Stimulated activated CD4-positive, alpha-beta T cell treated with anti-CD3 and anti-CD28 coated beads, Interleukin-15, amount 100 ng/mL, for 24 hours (primary cell): ENCODE measurements at regions not wholly inside any gene's neighbourhood (a gene's known extent, or its start where the extent isn't known, plus 50 kb on each side); places are given as distances from the start of the nearest gene placed in this dataset.
"Not testable (repeated sequence)": the region's sequence is repeated elsewhere in the genome, so short reads cannot be mapped to it uniquely, and the experiment has no call there.

ENCODE experiments used
- DNase-seq: peaks from one replicate; pipeline ENCODE4 v3.0.0-alpha.2; 2020

DNA sequence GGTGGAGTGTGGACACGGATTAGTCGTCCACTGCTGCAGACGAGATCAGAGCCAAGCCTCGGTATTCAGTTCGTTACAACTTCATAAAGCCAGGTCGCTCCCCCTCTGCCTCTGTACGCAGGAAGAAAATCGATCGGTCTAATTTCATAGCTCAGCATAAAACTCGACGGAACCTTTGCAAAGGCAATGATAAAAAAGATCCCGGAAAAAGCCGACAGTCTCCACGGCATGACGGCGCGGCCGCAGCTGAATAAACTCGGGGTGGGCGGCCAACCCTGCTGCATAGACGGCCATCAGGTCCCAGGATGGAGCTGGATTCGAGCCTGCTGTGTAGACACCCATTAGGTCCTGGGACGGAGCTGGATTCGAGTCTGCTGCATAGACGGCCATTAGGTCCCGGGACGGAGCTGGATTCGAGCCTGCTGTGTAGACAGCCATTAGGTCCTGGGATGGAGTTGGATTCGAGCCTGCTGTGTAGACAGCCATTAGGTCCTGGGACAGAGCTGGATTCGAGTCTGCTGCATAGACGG, 113.8 kb upstream of the PPP2R3B start:
- no peak for DNase-seq

DNA sequence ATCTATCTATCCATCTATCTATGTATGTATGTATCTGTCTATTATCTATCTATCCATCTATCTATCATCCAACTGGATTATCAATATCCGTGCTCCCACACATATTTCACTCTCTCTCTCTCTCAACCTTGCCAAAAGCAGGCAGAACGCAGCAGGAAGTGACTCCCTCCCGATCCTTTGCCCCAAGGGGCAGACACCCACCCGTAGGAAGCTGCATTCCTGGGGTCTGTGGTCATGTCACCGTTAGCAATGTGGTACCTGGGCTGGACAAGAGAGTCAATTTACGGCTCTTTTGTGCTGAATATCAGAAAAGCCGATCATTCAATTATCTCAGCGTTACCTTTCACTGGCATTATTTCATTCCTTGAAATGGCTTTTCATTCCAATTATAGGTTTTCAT, 119.6 kb upstream of the PPP2R3B start:
- no peak for DNase-seq

DNA sequence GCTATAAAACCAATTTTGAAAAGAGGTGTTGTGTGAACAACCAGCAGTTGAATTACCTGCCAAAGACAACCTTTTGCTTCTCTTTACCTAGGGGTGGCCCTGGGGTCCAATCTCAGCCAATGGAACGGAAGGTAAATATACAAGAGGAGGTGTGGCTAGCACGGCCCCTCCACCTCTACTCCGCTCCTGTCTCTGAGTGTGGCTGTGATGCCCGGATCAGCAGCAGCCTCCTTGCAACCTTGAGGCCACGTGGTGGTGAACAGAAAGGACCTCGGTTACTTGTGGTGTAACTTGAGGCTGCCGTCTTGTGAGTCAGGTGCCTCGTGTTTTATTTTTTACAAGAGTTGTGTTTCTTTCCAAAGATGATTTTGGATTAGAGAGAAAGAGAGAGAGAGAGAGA, 121.5 kb upstream of the PPP2R3B start:
- no peak for DNase-seq

DNA sequence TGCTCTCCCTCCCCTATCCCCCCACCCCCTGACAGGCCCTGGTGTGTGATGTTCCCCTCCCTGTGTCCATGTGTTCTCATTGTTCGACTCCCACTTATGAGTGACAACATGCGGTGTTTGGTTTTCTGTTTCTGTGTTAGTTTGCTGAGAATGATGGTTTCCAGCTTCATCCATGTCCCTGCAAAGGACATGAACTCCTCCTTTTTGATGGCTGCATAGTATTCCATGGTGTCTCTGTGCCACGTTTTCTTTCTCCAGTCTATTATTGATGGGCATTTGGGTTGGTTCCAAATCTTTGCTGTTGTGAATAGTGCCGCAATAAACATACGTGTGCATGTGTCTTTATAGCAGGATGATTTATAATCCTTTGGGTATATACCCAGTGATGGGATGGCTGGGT, 121.8 kb upstream of the SHOX start:
- DNase-seq: not testable (repeated sequence)

DNA sequence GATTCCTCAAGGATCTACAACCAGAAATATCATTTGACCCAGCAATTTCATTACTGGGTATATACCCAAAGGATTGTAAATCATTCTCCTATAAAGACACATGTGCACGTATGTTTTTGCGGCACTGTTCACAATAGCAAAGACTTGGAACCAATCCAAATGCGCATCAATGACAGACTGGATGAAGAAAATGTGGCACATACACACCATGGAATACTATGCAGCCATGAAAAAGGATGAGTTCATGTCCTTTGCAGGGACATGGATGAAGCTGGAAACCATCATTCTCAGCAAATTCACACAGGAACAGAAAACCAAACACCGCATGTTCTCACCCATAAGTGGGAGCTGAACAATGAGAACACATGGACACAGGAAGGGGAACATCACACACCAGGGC, 119.5 kb upstream of the SHOX start:
- not testable (repeated sequence) for DNase-seq

DNA sequence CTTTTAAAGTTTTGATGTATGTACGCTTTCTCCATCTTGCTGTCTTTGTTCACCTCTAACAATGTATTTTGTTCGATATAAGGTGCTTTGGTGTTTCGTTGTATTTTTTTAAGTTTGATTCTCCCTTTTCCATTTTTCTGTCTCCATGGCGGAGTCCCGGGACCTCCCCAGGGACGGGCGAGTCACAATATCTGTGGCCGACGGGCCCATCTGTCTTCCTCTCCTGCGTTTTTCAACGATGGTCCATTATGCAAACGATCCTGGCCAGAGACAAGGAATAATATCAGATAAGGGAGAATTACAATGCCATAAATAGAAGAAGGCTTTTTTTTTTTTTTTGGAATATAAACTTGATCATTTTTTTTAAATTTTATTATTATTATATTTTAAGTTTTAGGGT, 112.3 kb upstream of the SHOX start:
- no peak for DNase-seq

DNA sequence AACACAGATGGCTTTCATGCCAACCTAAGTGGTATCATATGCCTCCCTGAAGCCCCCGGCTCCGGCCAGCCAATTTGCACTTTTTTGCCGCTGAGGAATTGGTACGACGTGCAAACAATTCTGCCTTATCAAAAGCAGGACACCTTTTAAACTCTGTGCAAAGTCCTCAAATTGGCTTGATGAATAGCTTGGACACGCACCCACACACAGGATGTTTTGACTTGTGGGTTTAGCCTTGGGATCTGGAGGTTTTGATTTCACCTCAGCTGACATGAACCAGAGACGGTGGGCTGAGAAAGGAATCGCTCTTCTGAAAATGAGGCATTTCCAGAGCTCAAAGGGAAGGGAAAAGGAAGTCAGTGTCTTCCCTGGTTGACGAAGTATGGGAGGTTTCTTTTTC, 110.8 kb upstream of the SHOX start:
- DNase-seq: no peak

DNA sequence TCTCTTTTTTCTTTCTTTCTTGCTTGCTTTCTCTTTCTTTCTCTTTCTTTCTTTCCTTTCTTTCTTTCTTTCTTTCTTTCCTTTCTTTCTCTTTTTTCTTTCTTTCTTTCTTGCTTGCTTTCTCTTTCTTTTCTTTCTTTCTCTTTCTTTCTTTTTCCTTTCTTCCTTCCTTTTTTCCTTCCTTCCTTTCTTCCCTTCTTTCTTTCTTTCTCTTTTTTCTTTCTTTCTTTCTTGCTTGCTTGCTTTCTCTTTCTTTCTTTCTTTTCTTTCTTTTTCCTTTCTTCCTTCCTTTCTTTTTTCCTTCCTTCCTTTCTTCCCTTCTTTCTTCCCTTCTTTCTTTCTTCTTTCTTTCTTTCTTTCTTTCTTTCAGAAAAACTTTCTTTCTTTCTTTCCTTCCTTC, 108.1 kb upstream of the SHOX start:
- DNase-seq: no peak

DNA sequence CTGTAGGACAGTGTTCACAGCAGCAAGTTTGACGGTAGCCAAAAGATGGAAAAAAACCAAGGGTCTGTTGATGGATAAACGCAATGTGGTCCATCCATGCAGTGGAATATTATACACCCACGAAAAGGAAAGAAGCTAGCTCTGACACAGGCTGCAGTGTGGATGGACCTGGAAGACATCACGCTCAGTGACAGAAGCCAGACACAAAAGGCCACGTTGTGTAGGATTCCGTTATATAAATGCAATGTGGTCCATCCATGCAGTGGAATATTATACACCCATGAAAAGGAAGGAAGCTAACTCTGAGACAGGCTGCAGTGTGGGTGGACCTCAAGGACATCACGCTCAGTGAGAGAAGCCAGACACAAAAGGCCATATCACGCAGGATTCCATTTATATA, 105.5 kb upstream of the SHOX start:
- no peak for DNase-seq

DNA sequence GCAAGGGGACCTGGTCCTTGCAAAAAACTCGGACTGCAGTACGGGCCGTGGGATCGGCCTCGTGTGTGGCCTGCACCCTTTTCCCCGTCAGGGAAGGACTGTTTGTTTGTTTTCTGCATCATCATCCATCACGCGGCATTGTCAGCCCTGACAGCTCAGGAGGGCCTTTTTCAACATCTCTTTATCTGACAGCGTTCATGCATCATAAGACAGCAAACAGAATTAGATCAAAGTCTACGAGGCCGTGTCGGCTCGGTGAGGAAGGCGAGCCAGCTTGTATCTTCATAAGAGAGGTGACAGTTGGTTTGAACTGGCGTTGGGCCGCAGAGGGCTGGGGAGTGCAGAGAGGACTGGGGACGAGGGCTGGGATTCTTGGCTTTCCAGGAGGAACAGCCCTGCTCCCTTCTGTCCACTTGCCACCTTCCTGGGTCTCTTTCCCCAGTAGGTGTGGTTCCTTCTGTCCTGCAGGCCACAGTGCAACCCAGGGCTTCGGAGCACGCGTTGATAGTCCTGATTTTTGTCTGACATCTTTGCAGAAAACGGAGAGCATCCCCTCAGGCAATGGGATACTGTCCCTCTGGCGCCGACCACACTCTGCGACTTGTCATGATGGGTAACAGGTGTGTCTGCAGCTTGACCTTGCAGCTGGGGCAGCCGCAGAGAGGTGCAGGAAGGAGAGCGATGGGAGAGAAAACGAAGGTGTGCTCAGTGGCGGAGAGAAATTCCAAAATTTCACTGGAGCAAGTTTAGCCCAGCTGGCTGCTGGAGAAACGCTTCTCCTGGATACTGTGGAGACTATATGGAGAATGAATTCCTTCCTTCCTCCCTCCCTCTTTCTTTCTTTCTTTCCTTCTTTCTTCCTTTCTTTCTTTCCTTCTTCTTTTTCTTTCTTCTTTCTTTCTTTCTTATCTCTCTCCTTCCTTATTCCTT, 104.0 kb upstream of the SHOX start:
- no peak for DNase-seq

DNA sequence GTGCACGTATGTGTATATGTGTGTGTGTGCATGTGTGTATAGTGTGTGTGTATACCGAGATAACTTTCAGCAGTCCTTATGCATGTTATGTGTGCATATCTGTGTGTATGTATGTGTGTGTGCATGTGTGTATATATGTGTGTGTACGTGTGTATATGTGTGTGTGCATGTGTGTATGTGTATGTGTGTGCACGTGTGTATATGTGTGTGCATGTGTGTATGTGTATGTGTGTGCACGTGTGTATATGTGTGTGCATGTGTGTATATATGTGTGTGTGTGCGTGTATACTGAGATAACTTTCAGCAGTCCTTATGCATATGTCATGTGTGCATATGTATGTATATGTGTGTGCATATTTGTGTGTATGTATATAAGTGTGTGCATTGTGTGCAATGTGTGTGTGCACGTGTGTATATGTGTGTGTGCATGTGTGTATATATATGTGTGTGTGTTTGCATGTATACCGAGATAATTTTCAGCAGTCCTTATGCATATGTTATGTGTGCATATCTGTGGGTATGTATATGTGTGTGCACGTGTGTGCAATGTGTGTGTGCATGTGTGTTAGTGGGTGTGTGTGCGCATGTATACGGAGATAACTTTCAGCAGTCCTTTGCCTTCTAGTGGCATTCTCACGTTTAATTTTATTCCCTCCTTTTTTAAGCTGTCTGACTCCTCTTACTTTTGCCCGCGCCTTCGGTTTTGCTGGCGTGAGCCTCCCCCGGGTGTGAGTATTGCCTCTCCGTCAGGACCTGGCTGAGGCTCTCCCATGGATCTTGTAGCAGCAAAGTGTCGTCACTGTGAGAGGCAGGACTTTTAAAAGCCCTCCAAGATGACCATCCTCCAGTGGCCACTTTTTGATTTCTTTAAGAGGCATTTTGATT, 99.6 kb upstream of the SHOX start:
- DNase-seq: no peak

DNA sequence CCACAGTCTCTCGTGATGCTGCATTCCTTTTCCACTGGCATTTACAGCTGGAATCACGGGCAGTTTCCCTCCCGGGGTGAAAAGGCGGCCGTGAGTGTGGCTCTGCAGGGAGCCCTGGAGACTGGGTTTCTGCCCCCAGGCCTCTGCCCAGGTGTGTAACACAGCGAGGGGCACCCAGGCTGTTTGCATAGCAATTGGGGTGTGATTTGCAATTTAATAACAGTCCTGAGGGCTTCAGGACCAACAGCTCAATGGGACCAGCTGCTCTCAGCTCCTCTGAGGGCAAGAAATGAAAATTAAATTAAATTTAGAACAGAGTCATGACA, 99.0 kb upstream of the SHOX start:
- no peak for DNase-seq

DNA sequence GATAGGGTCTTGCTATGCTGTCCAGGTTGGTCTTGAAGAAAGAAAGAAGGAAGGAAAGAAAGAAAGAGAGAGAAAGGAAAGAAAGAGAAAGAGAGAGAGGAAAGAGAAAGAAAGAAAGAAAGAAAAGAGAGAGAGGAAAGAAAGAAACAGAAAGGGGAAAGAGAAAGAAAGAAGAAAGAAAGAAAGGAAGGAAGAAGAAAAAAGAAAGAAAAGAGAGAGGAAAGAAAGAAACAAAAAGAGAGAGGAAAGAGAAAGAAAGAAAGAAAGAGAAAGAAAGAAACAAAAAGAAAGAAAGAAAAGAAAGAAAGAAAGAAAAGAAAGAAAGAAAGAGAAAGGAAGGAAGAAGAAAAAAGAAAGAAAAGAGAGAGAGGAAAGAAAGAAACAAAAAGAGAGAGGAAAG, 95.8 kb upstream of the SHOX start:
- no peak for DNase-seq

DNA sequence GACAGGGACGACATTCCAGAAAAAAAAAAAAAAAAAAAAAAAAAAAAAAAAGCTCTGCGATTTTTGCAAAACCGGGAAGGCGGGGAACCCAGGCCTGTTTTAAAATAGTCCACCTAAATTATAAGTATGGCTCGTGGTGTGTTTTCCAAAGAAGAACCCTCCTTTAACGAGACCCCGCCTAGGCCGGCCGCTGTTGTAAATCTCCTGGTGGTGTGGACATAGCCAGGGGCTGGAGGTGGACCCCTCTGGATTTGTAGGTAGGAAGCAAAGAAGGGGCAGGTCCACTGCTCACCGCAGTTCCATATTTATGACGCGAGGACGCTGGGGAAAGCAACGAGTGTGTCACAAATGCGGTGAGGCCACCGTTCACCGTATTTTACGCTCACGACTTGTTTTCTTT, 94.0 kb upstream of the SHOX start:
- DNase-seq: no peak

DNA sequence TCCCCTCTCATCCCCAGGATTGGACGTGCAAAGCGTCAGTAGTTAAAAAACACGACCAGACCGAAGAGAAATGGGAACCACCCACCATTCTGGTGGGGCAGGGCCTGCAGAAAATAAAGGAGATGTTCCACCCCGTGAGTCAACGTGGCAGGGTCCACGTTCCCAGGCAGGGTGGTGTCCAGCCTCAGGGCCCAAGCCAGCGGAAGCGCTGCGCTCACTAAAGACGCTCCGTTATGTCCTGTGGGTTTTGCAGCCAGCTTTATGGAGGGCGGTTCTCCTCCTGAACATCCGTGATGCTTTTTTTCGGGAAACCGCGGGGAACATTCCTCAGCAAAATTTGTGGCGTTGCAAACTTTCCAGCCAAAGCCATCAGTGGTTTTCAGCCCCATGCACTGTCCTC, 93.4 kb upstream of the SHOX start:
- no peak for DNase-seq

DNA sequence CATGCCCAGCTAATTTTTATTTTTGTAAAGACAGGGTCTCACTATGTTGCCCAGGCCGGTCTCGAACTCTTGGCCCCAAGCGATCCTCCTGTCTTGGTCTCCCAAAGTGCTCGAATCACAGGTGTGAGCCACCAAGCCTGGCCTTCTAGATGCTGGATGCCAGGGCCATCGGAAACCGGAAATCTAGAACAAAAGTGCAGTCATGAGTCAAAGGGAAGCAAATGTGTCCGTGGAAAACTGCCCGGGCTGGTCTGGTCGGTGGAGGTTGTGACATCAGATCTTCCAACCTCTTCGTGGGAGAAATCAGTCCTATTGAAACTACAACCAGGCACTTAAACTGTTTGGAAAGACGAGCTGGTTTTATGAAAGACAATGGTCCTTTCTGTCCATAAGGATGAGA, 92.3 kb upstream of the SHOX start:
- DNase-seq: no peak

DNA sequence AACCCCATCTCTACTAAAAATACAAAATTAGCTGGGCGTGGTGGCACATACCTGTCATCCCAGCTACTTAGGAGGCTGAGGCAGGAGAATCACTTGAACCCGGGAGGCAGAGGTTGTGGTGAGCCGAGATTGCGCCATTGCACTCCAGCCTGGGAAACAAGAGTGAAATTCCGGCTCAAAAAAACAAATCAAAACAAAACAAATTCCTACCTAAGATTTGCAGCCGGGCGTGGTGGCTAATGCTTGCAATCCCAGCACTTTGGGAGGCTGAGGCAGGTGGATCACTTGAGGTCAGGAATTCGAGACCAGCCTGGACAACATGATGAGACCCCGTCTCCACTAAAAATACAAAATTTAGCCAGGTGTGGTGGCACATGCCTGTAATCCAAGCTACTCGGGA, 89.6 kb upstream of the SHOX start:
- not testable (repeated sequence) for DNase-seq

DNA sequence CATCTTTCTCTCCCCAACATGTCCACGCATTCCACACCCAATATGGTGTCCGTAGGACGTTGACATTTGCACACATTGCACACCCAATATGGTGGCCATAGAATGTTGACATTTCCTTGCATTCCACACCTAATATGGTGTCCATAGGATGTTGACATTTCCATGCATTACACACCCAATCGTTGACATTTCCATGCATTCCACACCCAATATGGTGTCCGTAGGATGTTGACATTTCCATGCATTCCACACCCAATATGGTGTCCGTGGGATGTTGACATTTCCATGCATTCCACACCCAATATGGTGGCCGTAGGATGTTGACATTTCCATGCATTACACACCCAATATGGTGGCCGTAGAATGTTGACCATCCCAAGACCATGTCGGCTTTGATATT, 88.4 kb upstream of the SHOX start:
- no peak for DNase-seq

DNA sequence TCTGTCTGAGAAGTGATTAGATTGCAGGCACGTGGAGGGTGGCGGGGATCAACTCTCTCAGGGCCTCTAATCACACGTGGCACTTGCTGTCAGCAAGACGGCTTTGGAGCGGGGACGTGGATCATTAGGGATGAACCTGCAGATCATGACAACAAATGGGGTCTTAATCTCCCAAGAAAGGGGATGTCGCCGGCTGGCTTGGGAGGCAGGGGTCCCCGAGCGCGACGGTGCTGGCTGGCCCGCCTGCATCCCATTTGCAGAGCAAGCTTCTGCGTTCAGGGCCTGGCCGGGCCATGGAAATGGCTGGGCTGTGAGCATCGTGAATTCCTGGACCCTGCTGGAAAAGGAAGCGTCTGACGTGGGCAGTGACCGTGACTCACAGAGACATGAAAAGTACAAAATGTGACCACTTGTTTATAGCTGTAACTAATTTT, 85.1 kb upstream of the SHOX start:
- DNase-seq: no peak

DNA sequence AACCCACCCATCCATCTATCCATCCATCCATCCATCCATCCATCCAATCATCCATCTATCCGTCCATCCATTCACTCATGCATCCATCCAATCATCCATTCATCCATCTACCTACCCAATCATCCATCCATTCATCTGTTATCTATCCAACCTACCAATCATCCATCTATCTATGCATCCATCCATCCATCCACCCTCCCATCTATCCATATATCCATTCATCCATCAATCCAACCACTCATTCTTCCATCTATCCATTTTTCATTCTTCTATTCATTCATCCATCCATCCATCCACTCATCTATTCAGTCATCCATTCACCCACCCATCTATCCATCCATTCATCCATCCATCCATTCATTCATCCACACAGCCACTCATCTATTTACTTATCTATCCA, 80.1 kb upstream of the SHOX start:
- no peak for DNase-seq

DNA sequence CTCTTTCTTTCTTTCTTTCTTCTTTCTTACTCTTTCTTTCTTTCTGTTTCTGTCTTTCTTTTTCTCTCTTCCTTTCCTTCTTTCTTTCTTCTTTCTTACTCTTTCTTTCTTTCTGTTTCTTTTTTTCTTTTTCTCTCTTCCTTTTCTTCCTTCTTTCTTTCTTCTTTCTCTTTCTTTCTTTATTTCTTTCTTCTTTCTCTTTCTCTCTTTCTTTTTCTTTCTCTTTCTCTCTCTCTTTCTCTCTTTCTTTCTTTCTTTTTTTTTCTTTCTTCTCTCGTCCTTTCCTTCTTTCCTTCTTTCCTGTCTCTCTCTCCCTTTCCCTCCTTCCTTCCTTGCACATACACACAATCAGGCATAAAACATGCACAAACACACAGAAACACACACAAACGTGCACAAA, 79.3 kb upstream of the SHOX start:
- no peak for DNase-seq

DNA sequence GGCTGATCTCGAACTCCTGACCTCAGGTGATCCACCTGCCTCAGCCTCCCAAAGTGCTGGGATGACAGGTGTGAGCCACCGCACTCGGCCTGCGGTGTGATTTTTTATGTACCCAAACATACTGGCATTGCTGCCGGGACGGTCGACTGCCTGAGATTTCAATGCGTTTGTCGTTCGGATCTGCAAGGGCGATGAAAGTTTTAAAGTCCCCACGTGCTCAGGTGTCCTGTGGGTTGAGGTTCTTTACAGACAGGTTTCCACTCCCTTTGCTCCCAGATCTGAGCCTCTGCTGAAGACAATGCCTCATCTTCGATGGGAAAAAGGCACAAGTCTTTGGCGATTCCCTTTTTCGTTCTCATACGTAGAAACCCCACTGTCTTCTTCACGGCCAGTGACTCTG, 78.1 kb upstream of the SHOX start:
- DNase-seq: no peak

DNA sequence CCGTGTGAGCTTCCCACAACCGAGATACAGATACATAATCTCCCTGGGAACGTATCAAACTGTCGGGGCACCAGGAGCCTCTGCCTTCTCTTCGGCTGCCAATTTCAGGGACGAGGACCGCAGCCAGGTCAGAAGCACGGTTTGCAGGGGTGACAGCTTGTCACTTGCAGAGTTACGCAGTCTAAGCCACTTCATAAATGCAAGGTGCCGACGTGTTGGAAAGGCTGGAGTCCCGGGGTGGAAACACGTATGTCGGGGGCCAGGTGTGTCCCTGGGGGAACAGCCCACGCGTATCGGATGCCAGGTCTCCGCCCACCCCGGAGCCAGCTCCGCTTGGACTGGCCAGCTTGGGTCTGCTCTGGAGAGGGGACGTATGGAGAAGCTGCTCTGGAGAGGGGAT, 76.3 kb upstream of the SHOX start:
- DNase-seq: no peak
